Liver (tissue), 2 donors: ENCODE measurements at regions not wholly inside any gene's neighbourhood (a gene's known extent, or its start where the extent isn't known, plus 50 kb on each side); places are given as distances from the start of the nearest gene placed in this dataset.

Experiments used
- FOXA1 ChIP-seq: IDR thresholded peaks from 2 replicates; pipeline ENCODE4 v1.6.1; 2016; ENCODE audit warnings: antibody characterized with exemption
- TF ChIP-seq, protein P1 (sequence below): fragments of 150-350 bp; IDR thresholded peaks from 2 replicates; pipeline ENCODE4 v1.5.1; 2017; ENCODE audit warnings: improper control_type of control experiment, low read depth, low read length; ENCODE audit not compliant: missing input control
- TF ChIP-seq, protein P2 (sequence below): IDR thresholded peaks from 2 replicates; pipeline ENCODE4 v1.6.1; 2016; ENCODE audit warnings: antibody characterized with exemption, mild to moderate bottlenecking
- donor health status: healthy.

DNA sequence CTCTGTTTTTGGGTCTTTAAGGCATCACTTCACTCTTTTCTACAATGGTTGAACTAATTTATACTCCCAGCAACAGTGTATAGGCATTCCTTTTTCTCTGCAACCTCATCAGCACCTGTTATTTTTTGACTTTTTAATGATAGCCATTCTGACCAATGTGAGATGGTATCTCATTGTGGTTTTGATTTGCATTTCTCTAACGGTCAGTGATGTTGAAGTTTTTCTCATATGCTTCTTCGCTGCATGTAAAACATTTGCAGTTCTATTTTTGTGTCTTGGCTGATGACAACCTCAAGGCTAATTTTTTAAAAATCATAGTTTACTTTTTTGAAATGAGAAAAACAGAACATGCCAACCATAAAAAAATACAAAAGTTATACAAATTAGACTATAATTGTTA, 258.2 kb upstream of the EDNRB start:
- TF ChIP-seq, protein P1, sequence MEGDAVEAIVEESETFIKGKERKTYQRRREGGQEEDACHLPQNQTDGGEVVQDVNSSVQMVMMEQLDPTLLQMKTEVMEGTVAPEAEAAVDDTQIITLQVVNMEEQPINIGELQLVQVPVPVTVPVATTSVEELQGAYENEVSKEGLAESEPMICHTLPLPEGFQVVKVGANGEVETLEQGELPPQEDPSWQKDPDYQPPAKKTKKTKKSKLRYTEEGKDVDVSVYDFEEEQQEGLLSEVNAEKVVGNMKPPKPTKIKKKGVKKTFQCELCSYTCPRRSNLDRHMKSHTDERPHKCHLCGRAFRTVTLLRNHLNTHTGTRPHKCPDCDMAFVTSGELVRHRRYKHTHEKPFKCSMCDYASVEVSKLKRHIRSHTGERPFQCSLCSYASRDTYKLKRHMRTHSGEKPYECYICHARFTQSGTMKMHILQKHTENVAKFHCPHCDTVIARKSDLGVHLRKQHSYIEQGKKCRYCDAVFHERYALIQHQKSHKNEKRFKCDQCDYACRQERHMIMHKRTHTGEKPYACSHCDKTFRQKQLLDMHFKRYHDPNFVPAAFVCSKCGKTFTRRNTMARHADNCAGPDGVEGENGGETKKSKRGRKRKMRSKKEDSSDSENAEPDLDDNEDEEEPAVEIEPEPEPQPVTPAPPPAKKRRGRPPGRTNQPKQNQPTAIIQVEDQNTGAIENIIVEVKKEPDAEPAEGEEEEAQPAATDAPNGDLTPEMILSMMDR, result no peak
- TF ChIP-seq, protein P2, sequence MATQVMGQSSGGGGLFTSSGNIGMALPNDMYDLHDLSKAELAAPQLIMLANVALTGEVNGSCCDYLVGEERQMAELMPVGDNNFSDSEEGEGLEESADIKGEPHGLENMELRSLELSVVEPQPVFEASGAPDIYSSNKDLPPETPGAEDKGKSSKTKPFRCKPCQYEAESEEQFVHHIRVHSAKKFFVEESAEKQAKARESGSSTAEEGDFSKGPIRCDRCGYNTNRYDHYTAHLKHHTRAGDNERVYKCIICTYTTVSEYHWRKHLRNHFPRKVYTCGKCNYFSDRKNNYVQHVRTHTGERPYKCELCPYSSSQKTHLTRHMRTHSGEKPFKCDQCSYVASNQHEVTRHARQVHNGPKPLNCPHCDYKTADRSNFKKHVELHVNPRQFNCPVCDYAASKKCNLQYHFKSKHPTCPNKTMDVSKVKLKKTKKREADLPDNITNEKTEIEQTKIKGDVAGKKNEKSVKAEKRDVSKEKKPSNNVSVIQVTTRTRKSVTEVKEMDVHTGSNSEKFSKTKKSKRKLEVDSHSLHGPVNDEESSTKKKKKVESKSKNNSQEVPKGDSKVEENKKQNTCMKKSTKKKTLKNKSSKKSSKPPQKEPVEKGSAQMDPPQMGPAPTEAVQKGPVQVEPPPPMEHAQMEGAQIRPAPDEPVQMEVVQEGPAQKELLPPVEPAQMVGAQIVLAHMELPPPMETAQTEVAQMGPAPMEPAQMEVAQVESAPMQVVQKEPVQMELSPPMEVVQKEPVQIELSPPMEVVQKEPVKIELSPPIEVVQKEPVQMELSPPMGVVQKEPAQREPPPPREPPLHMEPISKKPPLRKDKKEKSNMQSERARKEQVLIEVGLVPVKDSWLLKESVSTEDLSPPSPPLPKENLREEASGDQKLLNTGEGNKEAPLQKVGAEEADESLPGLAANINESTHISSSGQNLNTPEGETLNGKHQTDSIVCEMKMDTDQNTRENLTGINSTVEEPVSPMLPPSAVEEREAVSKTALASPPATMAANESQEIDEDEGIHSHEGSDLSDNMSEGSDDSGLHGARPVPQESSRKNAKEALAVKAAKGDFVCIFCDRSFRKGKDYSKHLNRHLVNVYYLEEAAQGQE, result no peak
- no peak for TF ChIP-seq FOXA1
